Smooth muscle cell of the brain vasculature (primary cell): ENCODE measurements at regions not wholly inside any gene's neighbourhood (a gene's known extent, or its start where the extent isn't known, plus 50 kb on each side); places are given as distances from the start of the nearest gene placed in this dataset.

ENCODE experiments used
- DNase-seq: peaks from one replicate; pipeline ENCODE4 v3.0.0-alpha.2; 2012; ENCODE audit warnings: low read depth, low spot score

- DNase-seq = no peak
These were observed 109.1 kb upstream of the BCAT1 start for GRCh38 chr12:25058012-25058411.

- DNase-seq = no peak
These were observed 107.7 kb upstream of the BCAT1 start for GRCh38 chr12:25056486-25057130.

- no peak for DNase-seq
These were observed 107.1 kb upstream of the BCAT1 start for GRCh38 chr12:25056011-25056410.

DNA sequence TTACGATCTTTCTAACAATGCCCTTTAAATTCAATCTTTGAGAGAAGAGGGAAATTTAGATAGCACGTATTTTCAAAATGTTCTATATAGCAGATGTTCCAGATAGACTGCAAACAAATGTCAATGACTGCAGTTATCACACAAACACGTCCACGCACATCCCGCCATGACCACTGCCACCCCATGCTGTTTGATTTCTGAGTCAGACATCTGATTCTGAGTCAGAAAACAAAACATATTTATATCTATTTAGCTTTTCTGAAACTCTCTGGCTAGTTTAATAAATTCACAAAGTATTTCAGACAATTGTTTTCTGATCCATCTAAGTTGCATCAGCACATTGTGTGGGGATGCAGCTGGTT, 105.9 kb upstream of the BCAT1 start:
- DNase-seq = peak; percentile 54

GRCh38 chr12:25054076-25054782, 105.3 kb upstream of the BCAT1 start:
- DNase-seq = no peak

DNA sequence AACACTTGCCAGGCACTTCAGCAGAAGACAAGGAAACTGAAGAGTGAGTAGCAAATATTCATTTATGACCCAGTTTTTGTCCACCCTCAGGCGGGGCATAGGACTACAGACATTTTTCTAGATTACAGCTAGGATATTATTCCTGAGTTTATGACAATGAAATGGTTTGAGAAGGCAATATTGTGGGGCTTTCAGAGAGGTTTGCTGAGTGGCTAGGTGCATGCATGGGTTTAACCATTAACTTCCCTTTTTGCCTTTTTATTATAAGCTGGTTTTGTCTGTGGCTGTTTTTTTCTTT, 104.0 kb upstream of the BCAT1 start:
- DNase-seq = no peak

DNA sequence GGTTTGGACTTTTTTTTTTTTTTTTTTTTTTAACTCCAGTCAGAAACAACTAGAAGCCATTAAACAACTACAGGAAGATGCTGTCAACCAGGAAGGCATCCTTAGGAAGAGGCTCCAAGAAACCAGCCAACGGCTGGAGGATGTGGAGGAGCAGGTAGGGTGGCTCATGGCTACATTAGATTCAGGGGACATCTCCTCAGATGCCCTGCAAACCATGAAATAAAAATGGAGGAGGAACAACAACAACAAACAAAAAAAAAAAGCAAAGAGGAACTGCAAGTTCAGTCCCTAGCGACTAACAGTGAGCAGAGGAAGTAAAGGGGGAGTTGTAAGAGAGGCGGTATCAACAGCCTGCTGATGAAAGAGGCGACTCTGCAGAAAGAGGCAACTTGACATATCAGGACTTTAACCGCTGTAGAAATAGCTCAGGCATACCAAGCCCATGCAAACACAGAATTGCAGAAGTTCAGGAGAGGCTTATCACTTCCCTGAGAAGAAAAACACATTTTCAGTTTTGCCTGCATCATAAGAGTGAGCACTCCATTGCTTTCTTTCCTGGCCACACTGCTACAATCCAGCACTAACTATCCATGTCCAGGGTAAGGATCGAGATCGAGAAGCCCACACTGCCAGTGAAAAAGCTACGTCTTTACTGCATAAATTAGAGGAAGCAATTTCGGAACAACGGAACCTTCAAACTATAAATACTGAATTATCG, 103.5 kb upstream of the BCAT1 start:
- no peak for DNase-seq

GRCh38 chr12:25051656-25052195, 102.8 kb upstream of the BCAT1 start:
- no peak for DNase-seq

- DNase-seq = no peak
These were observed 102.3 kb upstream of the BCAT1 start for GRCh38 chr12:25051171-25051570.

DNA sequence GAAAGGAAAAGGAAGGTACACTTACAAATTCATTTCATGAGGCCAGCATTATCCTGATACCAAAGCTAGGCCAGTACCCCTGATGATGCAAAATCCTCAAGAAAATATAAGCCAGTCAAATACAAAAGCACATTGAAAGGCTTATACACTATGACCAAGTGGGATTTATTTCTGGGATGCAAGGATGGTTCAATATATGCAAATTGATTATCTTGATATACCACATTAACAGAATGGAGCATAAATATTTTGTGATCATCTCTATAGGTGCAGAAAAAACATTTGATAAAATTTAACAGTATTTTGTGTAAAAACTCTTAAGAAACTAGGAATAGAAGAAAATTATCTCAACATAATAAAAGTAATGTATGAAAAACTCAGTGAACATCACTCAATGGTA, 97.0 kb upstream of the BCAT1 start:
- no peak for DNase-seq

GRCh38 chr12:25041006-25041741, 92.3 kb upstream of the BCAT1 start:
- no peak for DNase-seq

DNA sequence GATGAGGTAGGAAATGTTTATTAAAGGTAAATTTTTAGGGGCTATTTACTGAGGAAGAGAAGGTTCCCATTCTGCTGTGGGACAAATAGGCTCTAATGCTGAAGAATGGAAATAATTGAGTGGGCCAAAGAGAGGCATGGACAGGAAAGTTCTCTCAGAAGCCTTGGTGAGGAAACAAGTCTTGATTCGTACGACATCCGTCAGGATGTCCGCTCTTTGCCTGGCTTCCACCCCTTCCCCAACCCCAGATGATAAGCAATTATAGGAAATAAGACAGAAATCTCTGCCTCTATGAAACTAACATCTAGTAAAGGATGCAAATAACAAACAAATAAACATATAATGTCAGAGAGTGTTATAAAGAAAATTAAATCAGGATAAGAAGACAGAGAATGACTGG, 91.7 kb upstream of the BCAT1 start:
- DNase-seq = no peak

DNA sequence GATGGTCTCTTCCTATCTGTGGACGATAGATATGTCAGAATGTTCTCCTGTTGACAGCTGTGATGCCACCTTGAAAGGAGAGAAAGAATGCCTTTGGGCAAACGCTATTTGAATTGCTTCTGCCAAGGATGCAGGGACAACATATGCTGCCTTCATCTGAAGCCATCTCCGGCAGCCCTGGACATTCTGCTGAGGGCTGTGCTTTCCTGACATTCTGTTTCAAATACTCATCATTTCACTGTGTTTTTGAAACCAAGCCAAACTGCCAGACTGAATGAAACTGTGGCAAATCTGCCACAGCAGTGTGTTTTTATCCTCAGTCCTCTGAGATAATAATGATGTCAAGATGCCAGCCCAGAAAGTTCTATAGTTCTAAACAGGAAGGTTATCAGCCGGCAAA, 85.8 kb upstream of the BCAT1 start:
- no peak for DNase-seq

DNA sequence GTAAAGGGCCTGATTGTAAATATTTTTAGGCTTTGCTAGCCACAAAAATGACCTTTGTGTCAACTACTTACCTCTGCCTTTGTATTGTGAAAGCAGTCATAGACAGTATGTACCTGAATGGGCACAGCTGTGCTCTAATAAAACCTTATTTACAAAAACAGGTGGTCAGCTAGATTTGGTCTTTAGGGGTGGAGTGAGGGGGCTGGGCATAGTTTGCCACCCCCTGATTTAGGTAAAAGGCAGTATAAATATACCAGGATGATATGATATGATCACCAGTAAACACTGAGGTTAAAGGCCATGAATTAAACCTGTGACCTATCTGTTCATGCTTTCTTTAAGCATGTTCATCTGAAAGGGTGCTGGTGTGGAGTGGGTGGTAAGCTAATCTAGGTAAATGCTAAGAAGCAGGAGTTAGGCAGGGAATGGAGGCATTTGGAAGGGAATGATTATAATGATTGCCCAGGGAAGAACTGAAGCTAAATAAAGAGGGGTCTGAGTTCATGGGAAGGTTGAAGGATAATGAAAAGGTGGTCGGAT, 77.1 kb upstream of the BCAT1 start:
- DNase-seq = no peak

GRCh38 chr12:25025260-25025659, 76.4 kb upstream of the BCAT1 start:
- no peak for DNase-seq

DNA sequence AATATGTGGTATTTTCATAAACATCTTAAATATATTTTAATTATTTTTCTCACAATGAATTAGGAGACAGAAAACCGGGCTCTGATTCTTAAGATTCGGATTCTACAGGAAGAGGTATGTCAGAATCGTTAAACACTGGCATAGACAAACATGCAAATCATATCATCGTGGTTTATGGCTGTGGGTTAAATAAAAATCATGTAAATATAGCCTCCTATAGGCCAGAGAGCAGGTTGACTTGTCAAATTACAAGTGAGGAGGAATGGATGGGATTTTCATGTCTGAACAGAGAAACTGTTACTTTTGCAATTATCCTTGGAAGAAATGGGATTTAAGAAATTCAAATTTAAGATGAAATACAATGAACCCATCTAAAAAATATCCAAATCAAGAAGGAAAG, 74.9 kb upstream of the BCAT1 start:
- no peak for DNase-seq

DNA sequence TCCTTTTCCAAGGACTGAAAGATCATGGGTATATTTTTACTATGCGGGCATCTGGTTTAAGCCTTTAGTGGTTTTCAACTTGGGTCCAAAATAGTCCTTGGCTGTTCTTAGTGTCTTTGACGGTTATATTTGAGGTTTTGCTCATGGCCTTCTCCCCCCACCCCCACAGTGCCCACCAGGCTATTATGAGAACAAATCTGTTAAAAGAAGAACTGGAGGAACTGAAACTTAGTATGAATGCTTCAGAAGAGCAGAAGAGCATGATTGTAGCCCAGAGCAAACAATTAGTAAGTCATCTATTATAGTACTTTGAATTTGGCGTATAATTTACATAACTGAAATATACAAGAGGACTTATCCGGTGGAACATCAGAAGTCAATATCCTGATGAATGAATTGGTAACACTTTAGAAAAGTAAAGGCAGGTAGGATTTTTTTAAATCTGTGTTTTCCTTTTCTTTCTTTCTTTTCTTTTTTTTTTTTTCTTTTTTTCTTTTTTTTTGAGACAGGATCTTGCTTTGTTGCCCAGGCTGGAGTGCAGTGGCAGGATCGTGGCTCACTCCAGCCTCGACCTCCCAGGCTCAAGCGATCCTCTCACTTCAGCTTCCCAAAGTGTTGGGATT, 71.8 kb upstream of the BCAT1 start:
- no peak for DNase-seq

GRCh38 chr12:25018146-25018545, 69.2 kb upstream of the BCAT1 start:
- no peak for DNase-seq

- DNase-seq = no peak
These were observed 68.4 kb upstream of the BCAT1 start for GRCh38 chr12:25017336-25017735.

GRCh38 chr12:25014961-25015360, 66.1 kb upstream of the BCAT1 start:
- DNase-seq = no peak

DNA sequence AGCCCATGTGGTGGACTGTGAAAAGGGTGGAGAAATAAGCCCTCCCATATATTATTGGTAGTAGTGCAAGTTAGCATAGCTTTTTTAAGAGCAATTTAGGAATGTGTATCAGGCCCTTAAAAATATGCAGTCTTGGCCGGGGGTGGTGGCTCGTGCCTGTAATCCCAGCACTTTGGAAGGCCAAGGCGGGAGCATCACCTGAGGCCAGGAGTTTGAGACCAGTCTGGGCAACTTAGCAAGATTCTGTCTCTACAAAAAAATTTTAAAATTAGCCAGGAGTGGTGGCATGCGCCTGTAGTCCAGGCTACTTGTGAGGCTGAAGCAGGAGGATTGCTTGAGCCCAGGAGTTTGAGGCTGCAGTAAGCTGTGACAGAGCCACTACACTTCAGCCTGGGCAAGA, 64.2 kb upstream of the BCAT1 start:
- DNase-seq = no peak
